ENCODE measurements at regions not wholly inside any gene's neighbourhood (a gene's known extent, or its start where the extent isn't known, plus 50 kb on each side); places are given as distances from the start of the nearest gene placed in this dataset.

DNA sequence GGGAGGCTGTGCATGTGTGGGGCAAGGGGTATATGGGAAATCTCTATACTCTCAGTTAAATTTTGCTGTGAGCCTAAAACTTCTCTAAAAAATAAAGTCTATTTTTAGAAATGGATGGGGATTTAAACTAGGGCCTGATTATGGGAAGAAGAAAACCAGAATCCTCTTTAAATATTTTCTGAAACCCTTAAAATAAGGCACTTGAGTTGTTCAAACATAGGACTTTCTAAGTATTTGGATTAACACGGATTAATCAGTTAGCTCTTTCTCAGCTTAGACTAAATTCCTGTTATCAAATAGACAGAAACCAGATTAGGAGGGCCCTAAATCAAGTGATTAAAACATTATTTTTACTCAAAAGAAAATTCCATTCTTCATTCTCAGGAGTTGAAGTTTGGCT, 438.4 kb downstream of the EFNA5 start:
- WGBS (ENCODE audit: insufficient coverage, low coverage, low lambda C conversion rate, missing lambda C conversion rate) = 48% methylated on average over 1 of the region's 1 CpG
- H3K27me3 ChIP-seq = no peaks in the 10 kb centered on the region
- H3K4me3 ChIP-seq = no peak overlapping the region
- intact Hi-C loops (cut with DNase I) = no loop called here
- no peaks in the 10 kb centered on the region for H3K36me3 ChIP-seq
- H3K4me1 ChIP-seq = no peaks in the 10 kb centered on the region
- no peak overlapping the region for H3K27ac ChIP-seq
- ATAC-seq (no peak), DNase-seq (no peak)
- no peaks in the 10 kb centered on the region for H3K9me3 ChIP-seq
- TF ChIP-seq, protein P1, sequence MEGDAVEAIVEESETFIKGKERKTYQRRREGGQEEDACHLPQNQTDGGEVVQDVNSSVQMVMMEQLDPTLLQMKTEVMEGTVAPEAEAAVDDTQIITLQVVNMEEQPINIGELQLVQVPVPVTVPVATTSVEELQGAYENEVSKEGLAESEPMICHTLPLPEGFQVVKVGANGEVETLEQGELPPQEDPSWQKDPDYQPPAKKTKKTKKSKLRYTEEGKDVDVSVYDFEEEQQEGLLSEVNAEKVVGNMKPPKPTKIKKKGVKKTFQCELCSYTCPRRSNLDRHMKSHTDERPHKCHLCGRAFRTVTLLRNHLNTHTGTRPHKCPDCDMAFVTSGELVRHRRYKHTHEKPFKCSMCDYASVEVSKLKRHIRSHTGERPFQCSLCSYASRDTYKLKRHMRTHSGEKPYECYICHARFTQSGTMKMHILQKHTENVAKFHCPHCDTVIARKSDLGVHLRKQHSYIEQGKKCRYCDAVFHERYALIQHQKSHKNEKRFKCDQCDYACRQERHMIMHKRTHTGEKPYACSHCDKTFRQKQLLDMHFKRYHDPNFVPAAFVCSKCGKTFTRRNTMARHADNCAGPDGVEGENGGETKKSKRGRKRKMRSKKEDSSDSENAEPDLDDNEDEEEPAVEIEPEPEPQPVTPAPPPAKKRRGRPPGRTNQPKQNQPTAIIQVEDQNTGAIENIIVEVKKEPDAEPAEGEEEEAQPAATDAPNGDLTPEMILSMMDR (IDR thresholded peaks at IDR 0.05) = no peak
- TF ChIP-seq POLR2A (IDR thresholded peaks at IDR 0.05) = no peak

DNA sequence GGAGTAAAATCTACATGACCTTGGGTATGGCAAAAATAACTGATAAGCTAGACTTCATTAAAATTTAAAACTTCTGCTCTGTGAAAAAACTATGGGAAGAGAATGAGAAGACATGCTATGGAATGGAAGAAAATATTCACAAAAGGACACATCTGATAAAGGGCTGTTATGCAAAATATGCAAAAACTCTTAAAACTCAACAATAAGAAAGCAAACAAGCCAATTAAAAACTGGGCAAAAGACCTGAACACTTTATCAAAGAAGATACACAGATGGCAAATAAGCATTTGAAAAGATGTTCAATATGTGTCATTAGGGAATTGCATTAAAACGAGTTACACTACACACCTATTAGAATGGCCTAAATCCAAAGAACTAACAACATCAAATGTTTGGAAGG, 439.5 kb downstream of the EFNA5 start:
- 55% methylated on average over 1 of the region's 1 CpG for WGBS (ENCODE audit: insufficient coverage, low coverage, low lambda C conversion rate, missing lambda C conversion rate)
- ATAC-seq = no peak

DNA sequence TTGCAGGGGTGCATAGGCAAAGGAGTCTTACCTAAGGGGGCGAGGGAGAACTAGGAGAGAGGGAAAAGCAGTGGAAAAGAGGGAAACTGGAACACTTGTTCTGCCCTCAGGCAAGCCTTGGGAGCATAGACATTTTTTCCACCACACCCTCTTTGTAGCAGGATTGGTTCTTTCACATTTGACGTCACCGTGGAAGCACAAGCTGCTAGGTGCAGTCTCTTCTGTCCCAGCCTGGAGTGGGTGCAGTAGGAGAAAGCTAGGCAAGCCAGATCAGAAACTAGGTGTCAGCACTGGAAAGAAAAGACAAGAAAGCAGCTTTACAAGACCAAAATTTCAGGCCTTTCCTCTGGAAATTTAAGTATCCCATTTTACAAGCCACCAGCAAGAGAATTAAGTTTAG, 440.4 kb downstream of the EFNA5 start:
- no peaks in the 10 kb centered on the region for H3K27me3 ChIP-seq
- DNase-seq = no peak
- H3K4me3 ChIP-seq = no peak overlapping the region
- no peak for TF ChIP-seq POLR2A (IDR thresholded peaks at IDR 0.05)
- TF ChIP-seq, protein P1 (IDR thresholded peaks at IDR 0.05) = no peak
- no peaks in the 10 kb centered on the region for H3K36me3 ChIP-seq
- ATAC-seq = no peak
- intact Hi-C loops (cut with DNase I) = no loop called here
- no peak overlapping the region for H3K27ac ChIP-seq
- H3K9me3 ChIP-seq = no peaks in the 10 kb centered on the region
- WGBS (ENCODE audit: insufficient coverage, low coverage, low lambda C conversion rate, missing lambda C conversion rate) = 53% methylated on average over 3 of the region's 3 CpGs
- H3K4me1 ChIP-seq = no peaks in the 10 kb centered on the region

More for the DNA sequence above, 439.5 kb downstream of the EFNA5 start:
- intact Hi-C loops (cut with DNase I) = no loop called here
- H3K9me3 ChIP-seq = no peaks in the 10 kb centered on the region
- H3K27me3 ChIP-seq = no peaks in the 10 kb centered on the region
- no peak overlapping the region for H3K4me3 ChIP-seq
- DNase-seq = no peak
- no peak for TF ChIP-seq POLR2A (IDR thresholded peaks at IDR 0.05)
- TF ChIP-seq, protein P1 (IDR thresholded peaks at IDR 0.05) = no peak
- no peaks in the 10 kb centered on the region for H3K36me3 ChIP-seq
- no peak overlapping the region for H3K27ac ChIP-seq
- H3K4me1 ChIP-seq = no peaks in the 10 kb centered on the region

DNA sequence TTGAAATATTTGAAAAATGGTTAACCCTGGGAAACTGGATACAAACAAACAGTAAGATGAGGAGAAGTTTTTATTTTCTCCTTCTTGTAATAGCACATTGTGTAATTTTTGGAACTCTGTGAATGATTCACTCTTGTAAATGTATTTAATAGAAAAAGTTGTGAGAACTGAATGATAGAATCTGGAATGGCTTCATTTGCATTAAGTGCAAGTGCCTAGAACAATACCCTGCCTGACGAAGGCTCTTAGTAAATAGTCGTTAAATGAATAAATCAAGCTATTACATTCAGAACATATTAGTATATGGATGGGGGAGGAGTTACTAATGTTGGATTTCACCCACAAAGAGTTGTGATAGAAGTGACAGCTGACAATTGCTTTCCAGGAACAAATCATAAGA, 442.5 kb downstream of the EFNA5 start:
- no peaks in the 10 kb centered on the region for H3K27me3 ChIP-seq
- H3K36me3 ChIP-seq = no peaks in the 10 kb centered on the region
- ATAC-seq = no peak
- H3K27ac ChIP-seq = no peak overlapping the region
- no peak for DNase-seq
- intact Hi-C loops (cut with DNase I) = no loop called here
- no peaks in the 10 kb centered on the region for H3K4me1 ChIP-seq
- no peaks in the 10 kb centered on the region for H3K9me3 ChIP-seq
- 58% methylated on average over 2 of the region's 2 CpGs for WGBS (ENCODE audit: insufficient coverage, low coverage, low lambda C conversion rate, missing lambda C conversion rate)
- TF ChIP-seq, protein P1 (IDR thresholded peaks at IDR 0.05) = no peak
- no peak for TF ChIP-seq POLR2A (IDR thresholded peaks at IDR 0.05)
- no peak overlapping the region for H3K4me3 ChIP-seq

DNA sequence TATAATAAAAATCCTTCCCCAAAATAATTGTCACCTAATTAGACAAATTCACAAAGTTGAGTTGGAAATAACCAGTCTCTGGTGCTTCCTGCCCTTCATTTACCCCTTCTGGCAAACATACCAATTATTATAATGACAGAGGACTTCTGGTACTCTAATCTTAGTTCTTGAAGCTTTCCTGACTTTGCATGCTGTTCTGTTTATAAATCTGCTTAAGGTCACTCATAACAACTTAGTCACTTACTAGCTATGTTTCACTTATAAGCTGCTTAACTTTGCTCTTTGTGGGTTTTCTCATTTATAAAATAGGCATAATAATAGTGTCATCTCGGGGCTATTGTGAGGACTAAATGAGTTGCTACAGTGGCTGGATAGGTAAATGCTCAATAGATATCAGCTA, 446.5 kb downstream of the EFNA5 start:
- Histone ChIP-seq H3K9me3 (no peaks in the 10 kb centered on the region), H3K36me3 (no peaks in the 10 kb centered on the region), H3K27me3 (no peaks in the 10 kb centered on the region), H3K4me1 (no peaks in the 10 kb centered on the region), H3K27ac (no peak overlapping the region), H3K4me3 (no peak overlapping the region)
- DNase-seq (no peak), ATAC-seq (no peak)
- intact Hi-C loops (cut with DNase I) = no loop called here
- 12% methylated on average over 1 of the region's 1 CpG for WGBS (ENCODE audit: insufficient coverage, low coverage, low lambda C conversion rate, missing lambda C conversion rate)
- TF ChIP-seq, protein P1 (IDR thresholded peaks at IDR 0.05) = no peak
- no peak for TF ChIP-seq POLR2A (IDR thresholded peaks at IDR 0.05)

Data from right lobe of liver (tissue), 6 donors.